Astrocyte of the cerebellum (primary cell): ENCODE measurements at regions not wholly inside any gene's neighbourhood (a gene's known extent, or its start where the extent isn't known, plus 50 kb on each side); places are given as distances from the start of the nearest gene placed in this dataset.

Experiments used
- DNase-seq: peaks from one replicate; pipeline ENCODE4 v3.0.0-alpha.2; 2011; ENCODE audit warnings: low read depth
- H3K4me3 ChIP-seq: 2 replicates; pipeline ENCODE4 v1.5.1; 2011; ENCODE audit warnings: mild to moderate bottlenecking, low read depth, low read length, moderate library complexity
- in situ Hi-C: cut with HindIII; loops from 2 replicates; pipeline ENCODE4 v1.10.0; 2017; ENCODE audit warnings: low sequenced_read_pairs
- TF ChIP-seq, protein P1 (sequence below): IDR thresholded peaks from 2 replicates; pipeline ENCODE4 v1.5.1; 2012; ENCODE audit warnings: low read length, low read depth, moderate library complexity, mild to moderate bottlenecking; ENCODE audit errors: missing control alignments

DNA sequence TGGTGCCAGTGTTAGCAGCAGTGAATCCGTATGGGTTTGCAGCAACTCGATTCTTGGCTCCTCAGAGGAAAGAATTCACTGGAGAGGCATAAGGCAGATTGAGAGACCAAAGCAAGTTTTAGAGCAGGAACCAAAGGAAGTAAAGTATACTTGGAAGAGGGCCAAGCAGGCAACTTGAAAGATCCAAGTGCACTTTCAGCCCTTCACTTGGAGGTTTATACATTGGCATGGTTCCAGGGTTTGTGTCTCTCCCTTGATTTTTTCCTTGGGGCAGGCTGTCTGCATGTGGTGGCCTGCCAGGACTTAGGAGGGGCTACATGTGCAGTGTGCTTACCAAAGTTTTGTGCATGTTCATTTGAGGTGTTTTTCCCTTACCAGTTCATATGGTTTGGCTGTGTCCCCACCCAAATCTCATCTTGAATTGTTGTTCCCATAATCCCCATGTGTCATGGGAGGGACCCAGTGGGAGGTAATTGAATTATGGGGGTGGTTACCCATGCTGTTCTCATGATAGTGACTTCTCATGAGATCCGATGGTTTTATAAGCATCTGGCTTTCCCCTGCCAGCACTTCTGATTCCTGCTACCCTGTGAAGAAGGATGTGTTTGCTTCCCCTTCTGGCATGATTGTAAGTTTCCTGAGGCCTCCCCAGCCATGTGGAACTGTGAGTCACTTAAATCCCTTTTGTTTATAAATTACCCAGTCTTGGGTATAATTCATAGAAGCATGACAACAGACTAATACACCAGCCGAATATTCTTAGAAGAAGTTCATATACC, 86.2 kb upstream of the TSPAN5 start:
- H3K4me3 ChIP-seq, result no peak overlapping the region
- DNase-seq, result no peak
- in situ Hi-C loops, result no loop called here
- TF ChIP-seq, protein P1, sequence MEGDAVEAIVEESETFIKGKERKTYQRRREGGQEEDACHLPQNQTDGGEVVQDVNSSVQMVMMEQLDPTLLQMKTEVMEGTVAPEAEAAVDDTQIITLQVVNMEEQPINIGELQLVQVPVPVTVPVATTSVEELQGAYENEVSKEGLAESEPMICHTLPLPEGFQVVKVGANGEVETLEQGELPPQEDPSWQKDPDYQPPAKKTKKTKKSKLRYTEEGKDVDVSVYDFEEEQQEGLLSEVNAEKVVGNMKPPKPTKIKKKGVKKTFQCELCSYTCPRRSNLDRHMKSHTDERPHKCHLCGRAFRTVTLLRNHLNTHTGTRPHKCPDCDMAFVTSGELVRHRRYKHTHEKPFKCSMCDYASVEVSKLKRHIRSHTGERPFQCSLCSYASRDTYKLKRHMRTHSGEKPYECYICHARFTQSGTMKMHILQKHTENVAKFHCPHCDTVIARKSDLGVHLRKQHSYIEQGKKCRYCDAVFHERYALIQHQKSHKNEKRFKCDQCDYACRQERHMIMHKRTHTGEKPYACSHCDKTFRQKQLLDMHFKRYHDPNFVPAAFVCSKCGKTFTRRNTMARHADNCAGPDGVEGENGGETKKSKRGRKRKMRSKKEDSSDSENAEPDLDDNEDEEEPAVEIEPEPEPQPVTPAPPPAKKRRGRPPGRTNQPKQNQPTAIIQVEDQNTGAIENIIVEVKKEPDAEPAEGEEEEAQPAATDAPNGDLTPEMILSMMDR, result no peak

DNA sequence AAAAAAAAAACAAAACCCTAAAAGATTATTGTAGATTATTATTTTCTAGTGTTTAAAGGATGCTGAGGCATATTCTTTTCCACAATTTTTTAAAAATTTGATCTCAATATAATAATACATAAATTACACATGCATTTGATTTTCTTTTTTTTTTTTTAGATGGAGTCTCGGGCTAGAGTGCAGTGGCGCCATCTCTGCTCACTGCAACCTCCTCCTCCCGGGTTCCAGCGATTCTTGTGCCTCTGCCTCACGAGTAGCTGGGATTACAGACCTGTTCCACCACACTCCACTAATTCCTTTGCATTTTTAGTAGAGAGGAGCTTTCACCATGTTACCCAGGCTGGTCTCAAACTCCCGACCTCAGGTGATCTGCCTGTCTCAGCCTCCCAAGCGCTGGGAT, 83.5 kb upstream of the TSPAN5 start:
- TF ChIP-seq, protein P1, result no peak
- H3K4me3 ChIP-seq, result no peak overlapping the region
- in situ Hi-C loops, result no loop called here
- DNase-seq, result no peak

DNA sequence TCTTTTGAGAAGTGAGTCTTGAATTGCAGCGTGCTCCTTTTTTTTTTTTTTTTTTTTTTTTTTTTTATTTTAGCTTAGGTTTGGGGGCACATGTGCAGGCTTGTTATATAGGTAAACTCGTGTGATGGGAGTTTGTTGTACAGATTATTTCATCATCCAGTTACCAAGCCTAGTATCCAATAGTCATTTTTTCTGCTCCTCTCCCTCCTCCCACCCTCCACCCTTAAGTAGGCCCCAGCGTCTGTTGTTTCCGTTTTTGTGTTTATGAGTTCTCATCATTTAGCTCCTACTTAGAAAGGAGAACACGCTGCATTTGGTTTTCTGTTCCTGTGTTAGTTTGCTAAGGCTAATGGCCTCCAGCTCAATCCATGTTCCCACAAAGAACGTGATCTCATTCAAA, 81.3 kb upstream of the TSPAN5 start:
- no peak for DNase-seq
- in situ Hi-C loops, result no loop called here
- H3K4me3 ChIP-seq, result no peak overlapping the region
- TF ChIP-seq, protein P1, result no peak

DNA sequence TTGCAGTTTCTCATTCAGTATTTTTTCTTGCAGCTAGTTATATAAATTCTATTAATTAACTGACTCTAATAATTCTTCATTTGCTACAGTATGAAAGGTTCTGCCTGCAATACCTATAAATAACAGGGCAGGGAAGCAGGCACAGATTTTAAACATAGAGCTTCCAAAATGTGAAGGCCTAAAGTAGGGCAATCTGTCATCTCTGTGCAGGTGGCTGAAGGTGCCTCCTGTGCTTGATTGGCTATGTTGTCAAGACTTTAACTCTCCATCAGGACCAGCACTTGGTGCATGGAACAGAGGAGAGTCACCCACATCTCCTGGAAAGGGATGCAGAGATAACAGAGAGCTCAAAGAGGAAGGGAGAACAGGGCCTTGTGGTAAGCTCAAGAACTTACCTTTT, 75.2 kb upstream of the TSPAN5 start:
- no peak overlapping the region for H3K4me3 ChIP-seq
- in situ Hi-C loops, result no loop called here
- DNase-seq, result no peak
- TF ChIP-seq, protein P1, result no peak

DNA sequence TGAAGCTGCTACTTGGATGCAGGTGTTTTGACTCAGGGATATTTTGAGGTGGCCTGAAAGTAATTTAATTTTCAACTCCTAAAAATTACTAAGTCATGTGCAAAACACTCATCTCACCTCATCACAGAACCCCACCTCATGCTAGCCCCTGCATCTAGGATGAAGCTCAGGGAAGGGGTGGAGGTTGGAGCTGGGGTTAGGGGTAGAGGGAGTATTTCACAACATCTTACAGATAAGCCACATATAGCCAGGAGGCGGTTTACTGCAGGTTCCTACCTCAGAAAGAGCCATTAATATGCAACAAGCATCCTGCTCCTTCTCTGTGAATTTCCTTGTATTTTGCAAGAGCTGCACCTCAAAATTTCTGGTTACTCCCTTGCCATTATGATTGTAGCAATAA, 70.5 kb upstream of the TSPAN5 start:
- no peak overlapping the region for H3K4me3 ChIP-seq
- TF ChIP-seq, protein P1, result no peak
- in situ Hi-C loops, result no loop called here
- no peak for DNase-seq

DNA sequence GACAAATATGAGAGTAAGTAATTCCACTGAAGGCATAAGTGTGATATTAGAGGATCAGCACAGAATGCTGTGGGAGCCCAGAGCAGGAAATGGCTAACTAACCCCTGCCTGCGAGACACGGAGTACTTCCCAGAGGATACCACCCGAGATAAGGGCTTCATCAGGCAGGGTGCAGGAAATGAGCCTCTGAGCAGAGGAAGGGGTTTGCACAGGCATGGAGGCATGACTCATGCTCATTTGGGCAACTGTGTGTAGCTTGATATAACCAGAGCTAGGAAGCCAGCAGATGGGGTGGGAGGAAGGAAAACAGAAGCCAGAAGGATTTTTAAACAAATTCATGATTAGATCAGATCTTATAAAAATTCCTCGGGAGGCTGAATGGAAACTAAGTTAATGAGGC, 70.0 kb upstream of the TSPAN5 start:
- in situ Hi-C loops, result no loop called here
- DNase-seq, result peak; percentile 13
- TF ChIP-seq, protein P1, result no peak

DNA sequence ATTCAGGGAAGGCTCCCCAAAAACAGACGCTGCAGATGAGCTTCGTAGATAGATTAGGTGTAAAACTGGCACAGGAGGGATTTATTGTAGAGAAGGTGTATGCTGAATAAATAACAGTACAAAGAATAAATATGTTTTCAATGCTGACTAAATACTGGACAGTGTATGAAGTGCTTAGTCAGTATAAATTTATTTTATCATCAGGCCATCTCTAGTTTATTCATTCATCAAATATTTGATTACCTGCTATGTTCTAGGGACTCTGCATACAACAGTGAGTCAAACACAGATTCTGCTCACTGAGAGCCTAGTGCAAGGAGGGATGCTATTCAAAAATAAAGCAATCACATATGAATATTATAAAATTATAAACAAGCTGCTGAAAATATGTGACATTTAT, 63.6 kb upstream of the TSPAN5 start:
- no peak for DNase-seq
- TF ChIP-seq, protein P1, result no peak
- H3K4me3 ChIP-seq, result no peak overlapping the region
- in situ Hi-C loops, result no loop called here

More for the DNA sequence above, 70.0 kb upstream of the TSPAN5 start:
- no peak overlapping the region for H3K4me3 ChIP-seq
